Posterior vena cava (tissue), 2 donors: ENCODE measurements at regions not wholly inside any gene's neighbourhood (a gene's known extent, or its start where the extent isn't known, plus 50 kb on each side); places are given as distances from the start of the nearest gene placed in this dataset.
"Not testable (repeated sequence)": the region's sequence is repeated elsewhere in the genome, so short reads cannot be mapped to it uniquely, and the experiment has no call there.

Experiments used
- DNase-seq: peaks from one replicate; pipeline ENCODE4 v3.0.0-alpha.2; 2020; ENCODE audit warnings: low spot score
- intact Hi-C, 2 donors: fragments of 100-400 bp; cut with DNase I; formaldehyde crosslinking; loops; one replicate each; pipeline versions ENCODE4 v1.14.1 to v1.14.2; 2022 to 2023
- donor health status: DM: yes; HTN: yes; CAD: no.
- donor health status: DM: yes; HTN: yes; CAD: no.

- intact Hi-C loops = no loop called here
- no peak for DNase-seq
Observed at GRCh38 chr3:23108451-23109057, 94.6 kb upstream of the UBE2E2 start.

- no peak for DNase-seq
- intact Hi-C loops = no loop called here
Observed at GRCh38 chr3:23111286-23111685, 91.8 kb upstream of the UBE2E2 start.

GRCh38 chr3:23111797-23112196 lies 91.3 kb upstream of the UBE2E2 start:
- intact Hi-C loops = no loop called here
- no peak for DNase-seq

GRCh38 chr3:23112491-23112890 lies 90.6 kb upstream of the UBE2E2 start:
- no peak for DNase-seq
- intact Hi-C loops = no loop called here

- intact Hi-C loops = no loop called here
- no peak for DNase-seq
Observed at GRCh38 chr3:23113455-23114171, 89.5 kb upstream of the UBE2E2 start.

GRCh38 chr3:23114432-23114831 lies 88.7 kb upstream of the UBE2E2 start:
- intact Hi-C loops = no loop called here
- DNase-seq = no peak

- DNase-seq = no peak
- intact Hi-C loops = loop anchor here in 1 of 2 donors (5.0 kb wide), 1 partner anchor 463 kb away; no protein-coding TSS in a partner anchor
Observed at GRCh38 chr3:23115171-23115877, 87.8 kb upstream of the UBE2E2 start.

GRCh38 chr3:23116081-23116837 lies 86.9 kb upstream of the UBE2E2 start:
- intact Hi-C loops = loop anchor here in 1 of 2 donors (5.0 kb wide), 1 partner anchor 464 kb away; no protein-coding TSS in a partner anchor

GRCh38 chr3:23117856-23118255 lies 85.3 kb upstream of the UBE2E2 start:
- DNase-seq = no peak
- intact Hi-C loops = loop anchor here in 1 of 2 donors (5.0 kb wide), 1 partner anchor 466 kb away; no protein-coding TSS in a partner anchor

More at GRCh38 chr3:23116081-23116837, 86.9 kb upstream of the UBE2E2 start:
- no peak for DNase-seq

GRCh38 chr3:23127196-23127595 lies 75.9 kb upstream of the UBE2E2 start:
- DNase-seq = no peak
- intact Hi-C loops = no loop called here

- intact Hi-C loops = no loop called here
- no peak for DNase-seq
Observed at GRCh38 chr3:23128655-23129054, 74.5 kb upstream of the UBE2E2 start.

- no peak for DNase-seq
- intact Hi-C loops = no loop called here
Observed at GRCh38 chr3:23129117-23129516, 74.0 kb upstream of the UBE2E2 start.

GRCh38 chr3:23129817-23130216 lies 73.3 kb upstream of the UBE2E2 start:
- intact Hi-C loops = no loop called here

GRCh38 chr3:23130406-23130805 lies 72.7 kb upstream of the UBE2E2 start:
- no peak for DNase-seq
- intact Hi-C loops = no loop called here

More at GRCh38 chr3:23129817-23130216, 73.3 kb upstream of the UBE2E2 start:
- no peak for DNase-seq

GRCh38 chr3:23135026-23135785 lies 67.9 kb upstream of the UBE2E2 start:
- intact Hi-C loops = no loop called here
- DNase-seq = no peak

- DNase-seq = no peak
- intact Hi-C loops = no loop called here
Observed at GRCh38 chr3:23136054-23136453, 67.1 kb upstream of the UBE2E2 start.

- intact Hi-C loops, DNase-seq: not testable (repeated sequence)
Observed at GRCh38 chr3:23144051-23144450, 59.1 kb upstream of the UBE2E2 start.

- DNase-seq = no peak
- intact Hi-C loops = no loop called here
Observed at GRCh38 chr3:23146163-23146562, 57.0 kb upstream of the UBE2E2 start.

- intact Hi-C loops = no loop called here
- no peak for DNase-seq
Observed at GRCh38 chr3:23152989-23153388, 50.1 kb upstream of the UBE2E2 start.
